ACC112 (cell line): ENCODE measurements at regions not wholly inside any gene's neighbourhood (a gene's known extent, or its start where the extent isn't known, plus 50 kb on each side); places are given as distances from the start of the nearest gene placed in this dataset.

Source experiments
- H2AFZ ChIP-seq: fragments of 200-600 bp; sonication (generic); one replicate; pipeline ENCODE4 v1.6.0; 2017; ENCODE audit warnings: antibody characterized with exemption, low read length; ENCODE audit not compliant: unreplicated experiment
- H3K27ac ChIP-seq: fragments of 200-600 bp; sonication (generic); 2 replicates; pipeline ENCODE4 v1.5.1; 2014; ENCODE audit warnings: low read depth, mild to moderate bottlenecking, antibody characterized with exemption, low read length, moderate library complexity
- H3K27me3 ChIP-seq: fragments of 200-600 bp; sonication (generic); 2 replicates; pipeline ENCODE4 v1.6.1; 2014; ENCODE audit warnings: mild to moderate bottlenecking, antibody characterized with exemption, low read length, moderate library complexity, mixed read lengths; ENCODE audit not compliant: insufficient read depth
- H3K36me3 ChIP-seq: fragments of 200-600 bp; sonication (generic); 2 replicates; pipeline ENCODE4 v1.6.1; 2016; ENCODE audit warnings: mild to moderate bottlenecking, antibody characterized with exemption, low read length, moderate library complexity, mixed read lengths; ENCODE audit not compliant: insufficient read depth
- H3K4me1 ChIP-seq: fragments of 200-600 bp; sonication (generic); one replicate; pipeline ENCODE4 v1.6.1; 2016; ENCODE audit warnings: low read length, mixed read lengths; ENCODE audit not compliant: insufficient read depth, unreplicated experiment, control insufficient read depth
- H3K4me3 ChIP-seq: fragments of 200-600 bp; sonication (generic); 2 replicates; pipeline ENCODE4 v1.5.1; 2014; ENCODE audit warnings: mild to moderate bottlenecking, low read depth, low read length
- H3K79me2 ChIP-seq: fragments of 200-600 bp; sonication (generic); one replicate; pipeline ENCODE4 v1.6.0; 2016; ENCODE audit warnings: low read length; ENCODE audit not compliant: control insufficient read depth, unreplicated experiment, insufficient read depth

DNA sequence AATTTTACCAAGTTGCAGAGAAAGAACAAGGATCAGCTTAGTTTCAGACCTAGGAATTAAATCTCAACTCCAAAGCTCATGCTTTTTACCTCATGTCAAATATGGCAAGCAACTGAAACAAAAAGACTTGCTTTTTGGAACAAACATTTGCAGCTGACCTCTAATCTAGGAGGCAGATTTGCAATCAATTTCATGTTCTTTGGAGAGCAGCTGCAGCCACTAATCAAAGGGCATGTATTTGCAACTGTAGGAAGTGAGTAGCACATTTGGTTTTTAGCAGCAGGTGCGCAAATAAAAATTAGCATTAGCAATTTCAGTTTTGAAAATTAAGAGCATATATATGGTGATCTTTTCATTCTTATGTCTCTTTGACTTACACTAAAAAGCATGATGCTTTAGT is 459.3 kb upstream of the SLC10A2 start:
- Histone ChIP-seq H3K4me3 (no peak overlapping the region), H3K27ac (no peak overlapping the region), H3K4me1 (no peaks in the 10 kb centered on the region), H2AFZ (no peak overlapping the region), H3K36me3 (no peaks in the 10 kb centered on the region), H3K27me3 (no peaks in the 10 kb centered on the region), H3K79me2 (no peaks in the 10 kb centered on the region)

DNA sequence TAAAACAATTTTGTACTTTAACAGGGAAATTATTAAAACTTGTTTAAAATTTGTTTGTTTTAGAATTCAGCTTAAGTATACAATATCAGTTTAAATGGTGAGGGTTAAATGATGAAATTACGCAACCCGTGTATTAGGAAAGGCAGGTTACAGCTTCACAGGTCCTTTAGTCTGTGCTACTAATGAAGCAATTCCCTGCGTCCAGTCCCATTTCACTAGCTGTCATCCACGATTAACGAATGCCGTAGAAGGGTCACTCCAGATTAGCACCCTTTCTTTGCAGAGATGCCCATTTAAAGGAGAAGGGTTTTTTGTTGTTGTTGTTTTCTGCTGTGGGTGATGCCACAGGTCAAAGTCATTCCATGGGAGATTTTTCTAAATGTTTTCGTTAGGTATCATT is 457.6 kb upstream of the SLC10A2 start:
- Histone ChIP-seq H3K27ac (no peak overlapping the region), H3K36me3 (no peaks in the 10 kb centered on the region), H3K4me1 (no peaks in the 10 kb centered on the region), H3K27me3 (no peaks in the 10 kb centered on the region), H3K79me2 (no peaks in the 10 kb centered on the region), H3K4me3 (no peak overlapping the region), H2AFZ (no peak overlapping the region)

DNA sequence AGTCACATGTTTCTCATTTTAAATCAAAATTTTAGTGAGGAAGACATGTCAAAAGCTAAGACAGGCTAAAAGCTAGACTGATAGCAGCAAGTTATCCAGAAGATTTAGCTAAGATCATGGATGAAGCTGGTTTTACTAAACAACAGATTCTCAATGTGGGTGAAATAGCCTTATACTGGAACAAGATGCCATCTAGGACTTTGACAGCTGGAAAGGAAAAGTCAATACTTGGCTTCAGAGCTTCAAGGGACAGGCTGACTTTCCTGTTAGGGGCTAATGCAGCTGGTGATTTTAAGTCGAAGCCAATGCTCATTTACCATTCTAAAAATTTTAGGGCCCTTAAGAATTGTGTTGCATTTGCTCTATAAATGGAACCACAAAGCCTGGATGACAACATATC is 455.3 kb upstream of the SLC10A2 start:
- H3K27ac ChIP-seq = no peak overlapping the region
- H3K4me3 ChIP-seq = no peak overlapping the region
- no peaks in the 10 kb centered on the region for H3K4me1 ChIP-seq
- no peak overlapping the region for H2AFZ ChIP-seq
- H3K27me3 ChIP-seq = no peaks in the 10 kb centered on the region
- H3K79me2 ChIP-seq = no peaks in the 10 kb centered on the region
- no peaks in the 10 kb centered on the region for H3K36me3 ChIP-seq

DNA sequence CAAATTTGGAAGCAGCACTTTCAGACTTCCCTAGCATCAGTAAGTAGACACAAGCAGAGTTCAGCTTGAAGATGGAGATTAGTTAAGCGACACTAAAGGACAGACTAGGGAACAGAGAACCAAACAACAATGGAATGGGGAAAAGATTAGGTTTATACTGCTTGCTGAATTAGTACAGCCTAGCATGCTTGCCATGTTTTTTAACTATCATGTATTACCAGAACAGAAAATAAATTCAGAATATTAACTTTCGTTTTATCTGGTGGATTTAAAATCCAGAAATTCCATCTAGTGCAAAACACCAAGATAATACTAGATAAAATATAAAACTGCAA is 451.5 kb upstream of the SLC10A2 start:
- Histone ChIP-seq H3K4me3 (no peak overlapping the region), H2AFZ (no peak overlapping the region), H3K4me1 (no peaks in the 10 kb centered on the region), H3K27me3 (no peaks in the 10 kb centered on the region), H3K79me2 (no peaks in the 10 kb centered on the region), H3K27ac (no peak overlapping the region), H3K36me3 (no peaks in the 10 kb centered on the region)

DNA sequence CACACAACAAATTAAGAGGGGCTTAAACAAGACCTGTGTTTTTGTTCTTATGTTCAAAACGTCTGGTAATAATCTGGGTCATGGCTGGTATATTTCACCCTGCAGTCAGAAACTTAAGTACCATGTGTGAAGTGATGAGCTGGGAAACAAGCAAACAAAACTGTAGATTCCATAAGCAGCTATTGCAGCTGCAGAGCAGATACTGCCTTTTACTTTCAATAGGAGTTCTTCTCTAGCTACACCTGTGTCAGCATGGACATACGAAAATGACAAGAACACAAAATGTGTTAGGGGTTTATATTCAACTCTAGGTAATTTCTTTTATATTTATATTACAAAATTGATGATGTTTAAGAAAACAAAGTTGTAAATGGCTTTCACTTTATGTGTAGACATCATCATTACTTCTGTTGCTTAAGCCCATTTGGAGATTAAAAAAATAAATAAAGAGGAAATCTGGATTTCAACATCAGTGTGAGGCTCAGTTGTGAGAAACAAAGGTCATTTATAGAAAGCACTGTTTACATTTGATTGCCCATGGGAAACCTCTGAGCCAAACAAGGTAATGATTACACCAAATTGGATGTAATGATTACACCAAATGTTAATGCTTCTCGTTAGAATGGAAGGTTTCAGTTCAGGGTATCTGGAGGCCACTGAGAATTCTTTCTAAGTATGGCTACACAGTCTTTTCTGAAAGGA is 451.0 kb upstream of the SLC10A2 start:
- no peak overlapping the region for H3K4me3 ChIP-seq
- no peaks in the 10 kb centered on the region for H3K36me3 ChIP-seq
- no peaks in the 10 kb centered on the region for H3K4me1 ChIP-seq
- H2AFZ ChIP-seq = no peak overlapping the region
- no peaks in the 10 kb centered on the region for H3K27me3 ChIP-seq
- no peak overlapping the region for H3K27ac ChIP-seq
- H3K79me2 ChIP-seq = no peaks in the 10 kb centered on the region

DNA sequence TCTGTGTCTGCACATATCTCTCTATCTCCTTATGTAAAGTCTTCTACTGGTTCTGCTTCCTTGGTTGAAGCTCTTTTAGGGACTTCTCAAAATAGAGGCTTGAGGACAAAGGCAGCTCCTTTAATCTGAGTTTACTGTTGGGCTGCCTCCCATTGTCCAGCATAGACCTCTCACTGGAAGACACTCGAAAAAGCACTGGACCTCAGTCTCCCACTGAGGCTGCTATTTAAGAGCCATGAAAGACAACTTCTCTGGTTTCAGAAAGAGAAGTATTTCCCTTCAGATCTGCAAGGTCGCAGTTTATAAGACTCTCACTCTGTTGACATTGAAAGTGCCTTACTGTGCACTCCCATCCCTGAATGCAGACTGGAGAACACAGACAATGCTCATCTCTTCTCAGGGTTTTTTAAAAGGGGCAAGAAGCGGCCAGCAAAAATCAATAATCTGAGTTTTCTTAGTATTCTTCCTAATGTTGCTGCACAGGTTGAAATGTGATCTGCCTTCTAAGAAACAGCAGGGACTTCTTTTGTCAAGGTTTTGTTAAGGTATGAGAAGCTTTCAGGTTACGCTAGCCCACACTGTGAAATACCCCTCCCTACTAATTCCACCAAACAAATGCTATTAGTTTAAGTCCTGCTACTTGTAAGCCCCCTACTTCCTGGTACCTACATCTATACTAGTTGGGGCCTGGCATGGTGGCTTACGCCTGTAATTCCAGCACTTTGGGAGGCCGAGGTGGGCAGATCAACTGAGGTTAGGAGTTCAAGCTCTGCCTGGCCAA is 450.0 kb upstream of the SLC10A2 start:
- no peak overlapping the region for H3K27ac ChIP-seq
- H3K36me3 ChIP-seq = no peaks in the 10 kb centered on the region
- no peaks in the 10 kb centered on the region for H3K4me1 ChIP-seq
- no peaks in the 10 kb centered on the region for H3K27me3 ChIP-seq
- no peak overlapping the region for H3K4me3 ChIP-seq
- H3K79me2 ChIP-seq = no peaks in the 10 kb centered on the region
- no peak overlapping the region for H2AFZ ChIP-seq

DNA sequence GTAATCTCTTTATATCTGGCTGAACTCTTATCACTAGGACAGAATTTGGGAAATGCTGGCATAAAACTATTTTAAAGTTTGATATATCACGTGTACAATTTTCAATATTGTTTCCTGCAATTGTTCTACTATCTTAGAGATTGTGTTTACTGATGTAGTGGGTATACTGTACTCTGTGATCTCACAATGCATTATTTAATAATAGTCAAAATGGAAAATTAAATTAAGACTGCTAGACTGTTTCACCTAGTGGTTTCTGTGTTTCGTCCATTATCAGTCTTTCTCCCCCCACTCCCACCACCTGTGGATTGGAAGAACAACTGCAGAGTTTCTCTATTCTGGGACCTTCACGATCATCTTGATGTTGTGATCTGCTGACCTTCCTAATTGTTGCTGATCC is 449.2 kb upstream of the SLC10A2 start:
- no peak overlapping the region for H3K27ac ChIP-seq
- H2AFZ ChIP-seq = no peak overlapping the region
- no peaks in the 10 kb centered on the region for H3K4me1 ChIP-seq
- H3K79me2 ChIP-seq = no peaks in the 10 kb centered on the region
- no peaks in the 10 kb centered on the region for H3K36me3 ChIP-seq
- H3K27me3 ChIP-seq = no peaks in the 10 kb centered on the region
- no peak overlapping the region for H3K4me3 ChIP-seq

DNA sequence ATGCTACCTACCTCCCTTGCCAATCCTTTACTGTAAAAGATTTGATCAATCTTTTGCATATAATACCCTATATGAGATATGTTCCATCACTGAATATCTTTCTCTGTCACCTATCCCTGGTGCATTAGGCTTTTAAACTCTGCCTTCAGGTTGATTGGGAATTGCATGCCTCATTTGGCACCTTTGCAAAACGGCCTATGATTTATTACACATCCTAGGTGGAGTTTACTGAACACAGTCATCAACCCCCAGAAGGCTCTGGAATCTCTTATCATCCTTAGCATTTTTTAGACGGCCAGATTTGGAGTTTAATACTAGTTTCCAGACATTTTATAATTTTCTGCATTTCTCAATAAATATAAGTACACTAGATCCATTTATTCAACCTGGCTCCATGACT is 448.4 kb upstream of the SLC10A2 start:
- Histone ChIP-seq H3K36me3 (no peaks in the 10 kb centered on the region), H3K27me3 (no peaks in the 10 kb centered on the region), H2AFZ (no peak overlapping the region), H3K4me3 (no peak overlapping the region), H3K4me1 (no peaks in the 10 kb centered on the region), H3K27ac (no peak overlapping the region), H3K79me2 (no peaks in the 10 kb centered on the region)

DNA sequence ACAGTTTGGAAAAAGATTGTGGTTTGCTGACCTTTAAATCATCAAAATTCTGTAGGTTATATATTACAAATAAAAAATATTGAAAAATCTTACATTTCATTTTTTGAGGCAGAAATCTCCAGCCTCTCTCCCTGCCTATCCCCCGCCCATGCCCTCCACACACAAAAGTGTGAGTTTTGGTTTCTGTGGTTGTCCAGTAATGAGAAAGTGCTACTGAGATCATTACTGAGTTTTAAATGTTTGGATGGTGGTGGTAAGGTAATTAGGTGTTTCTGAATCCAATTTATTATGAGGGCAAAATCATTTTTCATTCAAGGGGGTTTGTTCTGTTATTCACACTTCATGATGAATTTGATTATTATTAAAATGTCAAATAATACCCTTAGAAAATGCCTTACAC is 448.0 kb upstream of the SLC10A2 start:
- H3K27me3 ChIP-seq = no peaks in the 10 kb centered on the region
- no peak overlapping the region for H2AFZ ChIP-seq
- no peak overlapping the region for H3K27ac ChIP-seq
- no peaks in the 10 kb centered on the region for H3K4me1 ChIP-seq
- H3K36me3 ChIP-seq = no peaks in the 10 kb centered on the region
- no peaks in the 10 kb centered on the region for H3K79me2 ChIP-seq
- H3K4me3 ChIP-seq = no peak overlapping the region

DNA sequence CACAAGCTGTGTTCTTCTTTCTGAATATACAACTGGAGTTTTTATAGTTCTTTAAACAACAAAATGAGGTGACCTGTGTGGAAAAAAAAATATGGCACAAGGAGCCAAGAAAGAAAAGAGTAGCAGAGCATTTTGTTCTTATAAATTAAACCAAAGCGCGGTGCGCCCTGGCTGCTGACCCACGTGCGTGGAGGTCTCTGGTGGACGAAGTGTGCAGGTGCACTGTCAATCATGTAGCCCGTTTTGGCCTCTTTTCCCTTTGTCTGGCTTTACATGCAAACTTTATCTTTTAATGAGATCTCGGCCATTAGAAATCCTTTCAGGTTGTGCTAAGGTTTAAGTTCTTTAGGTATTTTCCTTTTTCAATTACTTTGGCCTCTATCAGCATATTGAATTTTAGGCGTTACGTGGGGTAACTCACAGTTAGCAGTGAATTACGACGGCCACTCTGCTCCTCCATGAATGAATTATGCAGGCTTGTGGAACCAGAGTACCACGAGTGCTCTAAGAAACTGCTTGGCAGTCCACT is 443.9 kb upstream of the SLC10A2 start:
- Histone ChIP-seq H3K27ac (no peak overlapping the region), H3K27me3 (no peaks in the 10 kb centered on the region), H3K79me2 (no peaks in the 10 kb centered on the region), H3K4me1 (no peaks in the 10 kb centered on the region), H3K36me3 (no peaks in the 10 kb centered on the region), H2AFZ (no peak overlapping the region), H3K4me3 (no peak overlapping the region)

DNA sequence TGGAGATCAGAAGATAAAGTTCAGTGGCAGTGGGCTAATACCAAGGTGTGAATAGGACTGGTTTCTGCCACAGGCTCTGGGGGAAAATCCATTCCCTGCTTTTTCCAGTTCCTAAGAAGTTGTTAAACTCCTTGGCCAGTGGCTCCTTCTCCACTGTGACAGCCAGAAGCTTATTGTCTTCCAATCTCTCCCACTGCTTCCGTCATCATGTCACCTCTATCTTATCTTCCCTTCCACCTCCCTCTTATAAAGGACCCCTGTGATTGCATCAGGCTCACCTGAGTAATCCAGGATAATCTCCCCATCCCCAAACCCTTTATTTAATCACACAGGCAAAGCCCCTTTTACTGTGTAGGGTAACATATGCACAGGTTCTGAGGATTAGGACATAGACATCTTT is 431.2 kb upstream of the SLC10A2 start:
- no peaks in the 10 kb centered on the region for H3K36me3 ChIP-seq
- H3K79me2 ChIP-seq = no peaks in the 10 kb centered on the region
- H3K27ac ChIP-seq = no peak overlapping the region
- H2AFZ ChIP-seq = no peak overlapping the region
- no peaks in the 10 kb centered on the region for H3K27me3 ChIP-seq
- no peaks in the 10 kb centered on the region for H3K4me1 ChIP-seq
- no peak overlapping the region for H3K4me3 ChIP-seq
